Activated T-helper 1 cell treated with anti-CD3 and anti-CD28 coated beads, Interleukin-12 subunit alpha, Interleukin-12 subunit beta, Interleukin-2, Interleukin-4 antibody, amounts not matched to agents 30 ng/mL and 10 ng/mL and 1 ng/mL, durations not matched to agents 14 hours and 24 hours and 36 hours (primary cell): ENCODE measurements at regions not wholly inside any gene's neighbourhood (a gene's known extent, or its start where the extent isn't known, plus 50 kb on each side); places are given as distances from the start of the nearest gene placed in this dataset.

ENCODE experiments used
- DNase-seq: peaks from one replicate; pipeline ENCODE4 v3.0.0; 2021; ENCODE audit warnings: low spot score
- H3K27ac Mint-ChIP-seq: one replicate; pipeline ENCODE4 v1.8.0; 2021; ENCODE audit warnings: mild to moderate bottlenecking, mixed read lengths
- H3K27me3 Mint-ChIP-seq: one replicate; pipeline ENCODE4 v1.8.0; 2022; ENCODE audit warnings: mild to moderate bottlenecking, moderate library complexity, mixed read lengths; ENCODE audit not compliant: insufficient read depth
- H3K36me3 Mint-ChIP-seq: one replicate; pipeline ENCODE4 v1.8.0; 2021; ENCODE audit warnings: low read depth, mixed read lengths
- H3K4me1 Mint-ChIP-seq: one replicate; pipeline ENCODE4 v1.8.0; 2021; ENCODE audit warnings: low read depth, mixed read lengths
- H3K4me3 Mint-ChIP-seq: one replicate; pipeline ENCODE4 v1.8.0; 2021; ENCODE audit warnings: mild to moderate bottlenecking, moderate library complexity, mixed read lengths
- H3K9me3 Mint-ChIP-seq: one replicate; pipeline ENCODE4 v1.8.0; 2021; ENCODE audit warnings: mixed read lengths
- intact Hi-C: fragments of 100-400 bp; cut with micrococcal nuclease; formaldehyde crosslinking; loops from one replicate; pipeline ENCODE4 v1.15.1; 2024

DNA sequence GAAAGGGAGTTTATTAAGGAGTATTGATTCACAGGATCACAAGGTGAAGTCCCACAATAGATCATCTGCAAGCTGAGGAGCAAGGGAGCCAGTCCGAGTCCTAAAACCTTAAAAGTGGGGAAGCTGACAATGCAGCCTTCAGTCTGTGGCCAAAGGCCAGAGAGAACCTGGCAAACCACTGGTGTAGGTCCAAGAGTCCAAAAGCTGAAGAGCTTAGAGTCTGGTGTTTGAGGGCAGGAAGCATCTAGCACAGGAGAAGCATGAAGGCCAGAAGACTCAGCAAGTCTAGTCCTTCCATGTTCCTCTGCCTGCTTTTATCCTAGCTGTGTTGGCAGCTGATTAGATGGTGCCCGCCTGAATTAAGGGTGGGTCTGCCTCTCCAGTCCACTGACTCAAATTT is 193.0 kb downstream of the KIF2B start:
- Mint-ChIP-seq H3K9me3 (peaks cover 33% of the 10 kb centered on the region), H3K4me1 (no peaks in the 10 kb centered on the region), H3K36me3 (no peaks in the 10 kb centered on the region), H3K27me3 (no peaks in the 10 kb centered on the region), H3K4me3 (no peak overlapping the region), H3K27ac (no peak overlapping the region)
- no peak for DNase-seq
- intact Hi-C loops, result no loop called here

DNA sequence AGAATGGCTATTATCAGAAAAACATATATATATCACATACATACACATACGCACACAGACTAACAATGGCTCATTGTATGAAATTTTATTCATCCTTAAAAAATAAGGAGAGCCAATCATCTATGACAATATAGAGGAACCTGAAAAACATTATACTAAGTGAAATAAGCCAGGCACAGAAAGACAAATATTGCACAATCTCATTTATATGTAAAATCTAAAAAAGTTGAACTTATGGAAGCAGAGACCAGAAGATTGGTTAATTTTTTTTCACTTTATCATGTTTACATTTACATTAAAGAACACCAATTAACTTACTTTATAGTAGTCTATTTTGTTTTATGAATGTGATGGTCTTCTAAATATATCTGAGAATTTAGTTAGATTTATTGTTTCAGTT is 198.7 kb downstream of the KIF2B start:
- H3K4me1 Mint-ChIP-seq, result no peaks in the 10 kb centered on the region
- H3K27ac Mint-ChIP-seq, result no peak overlapping the region

DNA sequence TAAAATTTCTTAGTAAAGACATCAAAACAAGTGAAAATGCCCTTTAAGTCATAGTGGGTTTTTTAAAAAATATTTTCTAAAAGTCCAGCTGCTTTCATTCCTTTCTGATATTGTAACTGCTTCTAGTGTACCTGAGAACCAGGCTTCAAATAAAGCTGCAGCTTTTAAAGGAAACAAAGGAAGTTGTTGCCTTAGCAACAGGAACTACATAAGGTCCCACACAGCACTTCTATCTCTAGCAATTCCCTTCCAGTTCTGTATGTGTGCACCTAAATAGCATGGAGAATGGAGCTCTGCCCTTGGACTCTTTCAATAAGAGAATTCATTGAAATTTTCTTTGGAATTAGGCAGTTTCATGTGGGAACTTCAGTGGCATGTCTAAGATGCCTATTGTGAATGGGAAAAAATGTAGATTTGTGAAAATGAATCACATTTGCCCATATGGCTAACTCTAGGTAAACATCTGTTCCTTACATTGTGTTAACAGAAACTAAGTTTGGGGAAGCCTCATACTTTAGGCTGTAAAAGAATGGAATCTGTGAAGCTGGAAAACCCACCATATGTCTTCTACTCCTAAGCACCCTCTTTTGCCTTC is 206.4 kb downstream of the KIF2B start:
- H3K27me3 Mint-ChIP-seq, result no peaks in the 10 kb centered on the region
- H3K4me3 Mint-ChIP-seq, result no peak overlapping the region
- intact Hi-C loops, result no loop called here
- no peak overlapping the region for H3K27ac Mint-ChIP-seq
- no peak for DNase-seq
- peaks cover 24% of the 10 kb centered on the region for H3K9me3 Mint-ChIP-seq
- no peaks in the 10 kb centered on the region for H3K36me3 Mint-ChIP-seq
- no peaks in the 10 kb centered on the region for H3K4me1 Mint-ChIP-seq

More for the DNA sequence above, 198.7 kb downstream of the KIF2B start:
- H3K27me3 Mint-ChIP-seq, result no peaks in the 10 kb centered on the region
- peaks cover 40% of the 10 kb centered on the region for H3K9me3 Mint-ChIP-seq
- no peak overlapping the region for H3K4me3 Mint-ChIP-seq
- no peaks in the 10 kb centered on the region for H3K36me3 Mint-ChIP-seq
- no peak for DNase-seq
- intact Hi-C loops, result no loop called here

DNA sequence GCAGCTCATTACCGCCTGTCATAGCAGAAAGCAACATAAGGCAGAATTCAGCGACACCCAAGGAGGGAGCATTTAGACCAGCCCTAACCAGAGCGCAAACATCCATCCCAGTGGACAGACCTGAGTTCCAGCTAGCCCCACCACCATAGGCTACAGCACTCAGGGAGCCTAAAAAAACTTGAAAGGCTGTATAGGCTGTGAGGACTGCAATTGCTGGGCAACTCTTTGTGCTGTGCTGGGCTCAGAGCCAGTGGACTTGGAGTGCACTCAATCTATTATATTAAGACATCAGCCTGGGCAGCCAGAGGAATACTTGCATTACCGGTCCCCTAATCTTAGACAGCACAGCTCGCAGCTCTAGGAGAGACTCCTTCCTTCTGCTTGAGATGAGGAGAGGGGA is 207.3 kb downstream of the KIF2B start:
- no peaks in the 10 kb centered on the region for H3K36me3 Mint-ChIP-seq
- H3K9me3 Mint-ChIP-seq, result peaks cover 20% of the 10 kb centered on the region
- H3K27ac Mint-ChIP-seq, result no peak overlapping the region
- no peaks in the 10 kb centered on the region for H3K4me1 Mint-ChIP-seq
- H3K27me3 Mint-ChIP-seq, result no peaks in the 10 kb centered on the region
- H3K4me3 Mint-ChIP-seq, result no peak overlapping the region
- DNase-seq, result no peak
- intact Hi-C loops, result no loop called here

DNA sequence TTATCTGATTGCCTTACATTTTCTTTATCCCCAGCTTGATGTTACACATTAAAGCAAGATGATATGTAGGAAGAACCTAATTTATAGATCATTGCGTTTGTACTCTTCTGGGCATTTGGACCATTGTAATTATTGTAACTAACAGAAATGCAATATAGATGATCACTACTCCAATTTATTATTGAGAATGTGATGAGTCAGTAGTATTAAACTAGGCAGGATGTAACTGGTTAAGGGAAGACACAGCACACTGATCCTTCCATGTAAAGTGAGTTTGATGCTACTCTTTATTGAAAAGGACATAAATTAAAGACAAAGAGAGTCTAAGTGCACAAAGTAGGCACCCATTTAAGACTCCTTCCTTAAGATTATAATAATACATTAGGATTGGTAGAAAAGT is 223.8 kb downstream of the KIF2B start:
- H3K4me1 Mint-ChIP-seq, result no peaks in the 10 kb centered on the region
- peaks cover 23% of the 10 kb centered on the region for H3K9me3 Mint-ChIP-seq
- intact Hi-C loops, result no loop called here
- DNase-seq, result no peak
- H3K4me3 Mint-ChIP-seq, result no peak overlapping the region
- H3K27ac Mint-ChIP-seq, result no peak overlapping the region
- no peaks in the 10 kb centered on the region for H3K36me3 Mint-ChIP-seq
- no peaks in the 10 kb centered on the region for H3K27me3 Mint-ChIP-seq

DNA sequence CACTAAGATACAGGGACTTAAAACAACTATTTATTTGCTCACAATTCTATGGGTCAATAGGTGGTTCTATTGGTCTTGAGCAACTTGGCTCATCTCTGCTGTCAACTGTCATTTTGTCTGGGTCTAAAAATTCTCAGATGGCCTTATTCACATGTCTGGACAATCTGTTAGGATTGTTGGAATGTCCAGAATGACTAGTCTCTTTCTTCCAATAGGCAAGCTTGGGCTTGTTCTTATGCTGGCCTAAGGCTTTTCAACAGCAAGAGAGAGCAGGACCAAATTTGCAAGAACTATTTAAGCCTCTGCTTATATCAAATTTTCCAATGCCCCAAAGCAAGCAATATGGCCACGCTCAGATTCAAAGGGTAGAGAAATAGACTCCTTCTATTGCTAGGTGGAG is 240.9 kb downstream of the KIF2B start:
- intact Hi-C loops, result no loop called here
- Mint-ChIP-seq H3K27ac (no peak overlapping the region), H3K27me3 (no peaks in the 10 kb centered on the region), H3K4me3 (no peak overlapping the region), H3K9me3 (peaks cover 19% of the 10 kb centered on the region), H3K36me3 (no peaks in the 10 kb centered on the region), H3K4me1 (no peaks in the 10 kb centered on the region)
- DNase-seq, result no peak

DNA sequence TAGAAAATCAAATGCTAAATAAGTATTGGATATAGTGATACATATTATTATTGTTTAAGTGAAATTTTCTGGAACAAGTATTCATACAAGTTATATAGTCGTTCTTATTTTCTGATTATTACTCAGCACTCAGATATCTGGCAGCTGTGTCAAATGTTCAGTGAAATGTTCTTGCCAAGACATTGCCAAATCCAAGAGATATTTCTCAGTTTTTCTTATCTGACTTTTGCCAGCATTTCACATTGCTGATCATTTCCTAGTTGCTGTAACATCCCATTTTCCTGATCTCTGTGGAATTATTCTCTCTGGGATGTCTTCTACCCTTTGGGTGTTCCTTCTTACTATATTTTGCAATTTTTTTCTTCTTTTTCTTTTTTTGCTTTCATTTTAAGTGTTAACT is 262.3 kb downstream of the KIF2B start:
- Mint-ChIP-seq H3K27ac (no peak overlapping the region), H3K4me1 (no peaks in the 10 kb centered on the region), H3K27me3 (no peaks in the 10 kb centered on the region), H3K4me3 (no peak overlapping the region), H3K9me3 (peaks cover 32% of the 10 kb centered on the region), H3K36me3 (no peaks in the 10 kb centered on the region)
- intact Hi-C loops, result no loop called here
- no peak for DNase-seq

DNA sequence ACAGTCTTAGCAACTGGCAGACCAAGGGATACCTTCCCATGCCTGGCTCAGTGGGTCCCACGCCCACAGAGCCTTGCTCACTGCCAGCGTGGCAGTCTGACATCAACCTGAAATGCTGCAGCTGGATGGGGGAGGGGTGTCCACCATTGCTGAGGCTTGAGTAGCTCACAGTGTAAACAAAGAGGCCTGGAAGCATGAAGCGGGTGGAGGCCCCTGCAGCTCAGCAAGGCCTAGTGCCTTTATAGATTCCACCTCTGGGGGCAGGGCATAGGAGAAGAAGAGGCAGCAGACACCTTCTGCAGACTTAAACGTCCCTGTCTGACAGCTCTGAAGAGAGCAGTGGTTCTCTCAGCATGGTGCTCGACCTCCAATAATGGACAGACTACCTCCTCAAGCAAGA is 263.2 kb downstream of the KIF2B start:
- no peaks in the 10 kb centered on the region for H3K4me1 Mint-ChIP-seq
- peaks cover 34% of the 10 kb centered on the region for H3K9me3 Mint-ChIP-seq
- H3K27me3 Mint-ChIP-seq, result no peaks in the 10 kb centered on the region
- DNase-seq, result no peak
- no peaks in the 10 kb centered on the region for H3K36me3 Mint-ChIP-seq
- H3K27ac Mint-ChIP-seq, result no peak overlapping the region
- intact Hi-C loops, result no loop called here
- H3K4me3 Mint-ChIP-seq, result no peak overlapping the region

DNA sequence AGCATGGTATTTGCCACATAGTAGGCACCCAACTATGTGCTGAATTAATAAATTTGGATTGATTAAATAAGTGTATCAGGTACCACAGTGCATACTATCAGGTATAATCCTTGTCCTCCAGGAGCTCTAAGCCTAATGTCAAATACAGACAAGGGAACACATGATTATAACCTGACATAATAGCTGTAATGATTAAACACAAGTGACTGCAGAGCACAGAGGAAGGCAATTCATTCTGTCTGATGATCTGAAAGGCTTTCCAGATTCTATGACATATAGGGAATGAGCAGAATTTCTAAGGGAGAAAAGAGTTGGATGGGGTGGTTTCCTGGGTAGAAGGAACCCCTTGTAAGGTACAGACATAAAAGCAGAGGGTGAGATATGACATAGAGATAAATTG is 273.5 kb downstream of the KIF2B start:
- no peak overlapping the region for H3K4me3 Mint-ChIP-seq
- intact Hi-C loops, result no loop called here
- no peaks in the 10 kb centered on the region for H3K4me1 Mint-ChIP-seq
- no peak overlapping the region for H3K27ac Mint-ChIP-seq
- no peak for DNase-seq
- no peaks in the 10 kb centered on the region for H3K27me3 Mint-ChIP-seq
- peaks cover 14% of the 10 kb centered on the region for H3K9me3 Mint-ChIP-seq
- H3K36me3 Mint-ChIP-seq, result no peaks in the 10 kb centered on the region

DNA sequence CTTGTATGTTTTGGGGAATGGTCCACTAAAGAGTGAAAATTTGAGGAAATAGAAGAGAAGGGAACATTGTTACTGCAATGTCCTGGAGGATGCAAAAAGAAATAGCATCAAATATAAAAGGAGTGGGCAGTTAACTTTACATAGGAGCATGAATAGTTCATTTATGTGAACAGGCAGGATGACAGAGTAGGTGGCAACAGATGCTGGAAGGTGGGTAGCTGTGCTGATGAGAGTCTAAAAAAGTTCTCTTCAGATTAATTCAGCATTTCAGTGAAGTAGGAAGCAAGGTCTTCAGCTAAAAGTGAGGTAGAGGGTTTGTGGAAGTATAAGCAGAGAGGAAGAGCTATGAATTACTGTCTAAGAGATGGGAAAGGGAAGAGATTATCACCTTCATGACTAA is 276.5 kb downstream of the KIF2B start:
- Mint-ChIP-seq H3K27me3 (no peaks in the 10 kb centered on the region), H3K9me3 (peaks cover 22% of the 10 kb centered on the region), H3K36me3 (no peaks in the 10 kb centered on the region), H3K27ac (no peak overlapping the region), H3K4me3 (no peak overlapping the region), H3K4me1 (no peaks in the 10 kb centered on the region)
- DNase-seq, result no peak
- intact Hi-C loops, result no loop called here

DNA sequence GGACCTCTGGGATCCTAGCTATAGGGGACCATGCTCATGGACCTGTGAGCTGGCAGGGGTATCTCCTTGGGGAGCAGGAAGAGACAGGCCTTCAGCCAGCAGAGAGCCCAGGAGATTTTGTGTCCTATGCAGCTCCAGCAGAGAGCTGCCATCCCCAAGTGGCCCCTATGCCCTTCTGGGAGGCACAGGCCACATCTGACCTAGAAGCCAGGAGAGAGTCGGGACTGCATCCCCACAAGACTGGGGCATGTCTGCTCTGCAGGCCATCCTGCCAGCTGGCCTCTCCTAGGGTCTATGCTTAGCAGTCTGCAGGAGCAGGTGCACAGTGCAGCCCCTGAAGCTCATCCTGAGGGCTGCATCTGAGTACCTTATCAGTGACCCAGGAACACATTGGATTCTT is 279.5 kb downstream of the KIF2B start:
- H3K27ac Mint-ChIP-seq, result no peak overlapping the region
- no peaks in the 10 kb centered on the region for H3K27me3 Mint-ChIP-seq
- no peak for DNase-seq
- intact Hi-C loops, result no loop called here
- no peaks in the 10 kb centered on the region for H3K36me3 Mint-ChIP-seq
- H3K4me1 Mint-ChIP-seq, result no peaks in the 10 kb centered on the region
- H3K9me3 Mint-ChIP-seq, result peaks cover 40% of the 10 kb centered on the region
- no peak overlapping the region for H3K4me3 Mint-ChIP-seq

DNA sequence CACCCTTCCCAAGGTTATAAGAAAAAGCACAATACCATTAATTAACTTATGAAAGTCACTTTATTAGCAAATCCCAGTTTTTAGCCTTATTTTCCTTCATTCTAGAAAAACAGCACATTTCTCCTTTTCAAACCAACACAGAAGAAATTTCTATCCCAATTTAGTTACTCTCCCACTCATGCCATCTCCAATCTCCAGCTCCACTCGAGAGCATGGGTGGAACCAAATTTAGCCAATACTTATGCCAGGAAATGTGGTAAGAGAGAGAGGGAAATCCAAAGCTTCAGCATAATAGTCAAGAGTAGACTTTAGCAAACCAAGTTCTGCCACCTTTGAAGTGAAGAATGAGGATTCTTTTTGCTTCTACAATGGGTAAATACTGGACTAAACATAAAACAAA is 288.8 kb downstream of the KIF2B start:
- H3K27me3 Mint-ChIP-seq, result no peaks in the 10 kb centered on the region
- intact Hi-C loops, result no loop called here
- no peak overlapping the region for H3K27ac Mint-ChIP-seq
- H3K4me3 Mint-ChIP-seq, result no peak overlapping the region
- no peaks in the 10 kb centered on the region for H3K36me3 Mint-ChIP-seq
- no peaks in the 10 kb centered on the region for H3K4me1 Mint-ChIP-seq
- DNase-seq, result no peak
- H3K9me3 Mint-ChIP-seq, result peaks cover 12% of the 10 kb centered on the region

DNA sequence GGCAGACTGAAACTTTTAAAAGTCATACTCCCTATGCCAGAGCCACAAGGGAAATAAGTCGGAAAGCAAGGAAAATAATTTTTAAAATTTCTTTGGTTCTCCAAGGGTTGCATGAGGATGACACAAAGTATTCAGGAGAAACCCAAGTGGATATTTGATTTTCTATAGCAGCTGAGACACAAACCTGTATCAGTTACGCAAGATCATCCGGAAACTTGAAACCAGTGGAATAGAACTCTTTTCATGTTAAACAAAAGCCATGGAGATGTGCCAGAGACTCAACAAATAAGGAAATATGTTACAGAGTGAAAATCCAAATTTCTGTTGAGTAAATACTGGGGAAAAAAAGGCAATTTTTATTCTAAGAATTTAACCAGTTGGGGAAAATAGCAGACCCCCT is 294.7 kb downstream of the KIF2B start:
- no peak overlapping the region for H3K27ac Mint-ChIP-seq
- no peaks in the 10 kb centered on the region for H3K36me3 Mint-ChIP-seq
- H3K9me3 Mint-ChIP-seq, result peaks cover 3% of the 10 kb centered on the region
- H3K4me1 Mint-ChIP-seq, result no peaks in the 10 kb centered on the region
- no peak overlapping the region for H3K4me3 Mint-ChIP-seq
- DNase-seq, result no peak
- intact Hi-C loops, result no loop called here
- H3K27me3 Mint-ChIP-seq, result no peaks in the 10 kb centered on the region

DNA sequence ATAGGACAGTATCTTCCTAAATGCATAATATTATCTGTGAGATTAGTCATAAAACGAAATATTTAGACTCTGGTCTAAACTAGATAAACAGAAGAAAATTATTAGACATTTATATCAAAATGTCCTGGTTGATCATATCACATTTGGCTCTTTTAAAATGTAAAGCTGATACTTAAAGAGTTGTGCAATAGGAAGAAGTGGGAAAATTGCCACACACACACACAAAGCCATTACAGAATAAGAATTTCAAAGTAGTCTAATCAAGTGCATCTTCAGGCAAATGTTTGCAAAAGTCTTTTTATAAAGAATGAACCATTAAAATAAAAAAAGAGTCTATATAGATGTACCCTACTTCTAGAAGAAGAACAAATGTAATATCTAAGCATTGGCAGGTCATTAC is 301.7 kb downstream of the KIF2B start:
- H3K27ac Mint-ChIP-seq, result no peak overlapping the region
- H3K36me3 Mint-ChIP-seq, result no peaks in the 10 kb centered on the region
- no peak overlapping the region for H3K4me3 Mint-ChIP-seq
- peaks cover 38% of the 10 kb centered on the region for H3K9me3 Mint-ChIP-seq
- no peak for DNase-seq
- H3K4me1 Mint-ChIP-seq, result no peaks in the 10 kb centered on the region
- no peaks in the 10 kb centered on the region for H3K27me3 Mint-ChIP-seq
- intact Hi-C loops, result no loop called here
